GM18502 (cell line): ENCODE measurements at regions not wholly inside any gene's neighbourhood (a gene's known extent, or its start where the extent isn't known, plus 50 kb on each side); places are given as distances from the start of the nearest gene placed in this dataset.
A peak's percentile ranks its signal among the peaks of the same experiment; 100 is the strongest.
"Not testable (repeated sequence)": the region's sequence is repeated elsewhere in the genome, so short reads cannot be mapped to it uniquely, and the experiment has no call there.

Experiments used
- ATAC-seq: cut with Tn5 transposase; IDR thresholded peaks from one replicate; pipeline ENCODE4 v1.9.1; 2021; ENCODE audit warnings: mild to moderate bottlenecking; ENCODE audit not compliant: unreplicated experiment, poor library complexity

DNA sequence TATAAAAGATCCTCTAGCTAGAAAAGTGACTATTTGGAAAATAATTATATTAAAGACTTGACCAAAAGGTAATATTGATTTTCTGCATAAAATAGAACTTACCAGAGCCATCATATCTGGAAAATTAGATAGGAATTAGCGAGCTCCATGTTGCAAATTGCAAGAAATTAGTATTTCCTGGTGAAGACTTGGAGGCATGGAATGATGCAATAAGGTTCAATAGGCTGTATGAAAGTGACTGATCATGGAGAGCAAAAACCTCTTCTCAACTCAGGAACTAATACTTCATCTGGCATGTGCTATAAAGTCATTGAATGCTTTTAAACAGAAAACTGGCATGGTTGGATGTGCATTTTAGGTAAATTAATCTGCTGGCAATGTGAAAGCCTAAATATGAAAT is 66.3 kb upstream of the UFM1 start:
- ATAC-seq = no peak

GRCh38 chr13:38265132-38265497 is 84.5 kb upstream of the UFM1 start:
- no peak for ATAC-seq

DNA sequence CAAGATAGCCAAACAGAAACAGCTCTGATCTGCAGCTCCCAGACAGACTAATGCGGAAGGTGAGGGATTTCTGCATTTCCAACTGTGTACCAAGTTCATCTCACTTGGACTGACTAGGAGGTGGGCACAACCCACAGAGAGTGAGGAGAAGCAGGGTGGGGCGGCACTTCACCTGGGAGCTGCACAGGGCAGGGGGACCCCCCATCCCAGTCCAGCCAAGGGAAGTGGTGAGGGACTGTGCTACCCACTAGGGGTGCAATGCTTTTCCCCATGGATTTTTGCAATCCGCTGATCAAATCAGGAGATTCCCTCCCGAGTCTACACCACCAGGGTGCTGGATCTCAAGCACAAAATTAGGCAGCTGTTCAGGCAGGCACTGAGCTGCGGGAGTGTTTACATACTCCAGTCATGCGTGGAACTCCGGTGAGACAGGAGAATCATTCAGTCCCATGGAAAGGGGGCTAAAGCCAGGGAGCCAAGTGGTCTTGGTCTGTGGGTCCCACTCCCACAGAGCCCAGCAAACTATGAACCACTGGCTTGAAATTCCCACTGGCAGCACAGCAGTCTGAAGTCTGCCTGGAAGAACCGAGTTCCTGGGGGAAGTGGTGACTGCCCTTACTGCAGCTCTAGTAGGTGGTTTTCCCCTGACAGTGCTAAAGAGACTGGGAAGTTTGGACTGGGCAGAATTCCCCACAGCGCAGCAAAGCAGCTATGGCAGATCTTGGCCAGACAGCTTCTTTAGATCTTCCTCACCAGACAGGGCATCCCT is 85.1 kb upstream of the UFM1 start:
- ATAC-seq = no peak

- no peak for ATAC-seq
These were observed 87.4 kb upstream of the UFM1 start for GRCh38 chr13:38262211-38262610.

GRCh38 chr13:38255600-38255999 is 94.1 kb upstream of the UFM1 start:
- ATAC-seq = no peak

GRCh38 chr13:38239874-38240273 is 109.8 kb upstream of the UFM1 start:
- no peak for ATAC-seq

- ATAC-seq = no peak
These were observed 121.3 kb upstream of the UFM1 start for GRCh38 chr13:38228322-38228721.

DNA sequence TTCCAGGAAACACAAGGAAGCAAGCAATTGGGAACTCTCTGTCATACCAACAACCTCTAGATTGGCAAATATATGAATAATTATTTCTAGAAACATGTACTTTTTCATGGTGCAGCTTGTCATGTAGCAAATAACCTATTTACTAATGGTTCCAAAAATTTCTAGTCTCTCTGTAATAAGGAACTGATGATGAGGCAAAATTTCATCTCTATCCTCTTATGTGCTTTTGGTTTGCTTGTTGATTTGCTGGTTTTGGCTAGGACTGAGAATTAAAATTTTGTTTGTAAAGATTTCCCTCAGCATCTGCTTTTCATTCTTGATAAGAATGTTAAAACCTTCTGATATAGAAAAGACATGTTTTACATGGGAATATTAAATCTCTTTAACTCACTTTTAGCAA is 123.2 kb upstream of the UFM1 start:
- no peak for ATAC-seq

DNA sequence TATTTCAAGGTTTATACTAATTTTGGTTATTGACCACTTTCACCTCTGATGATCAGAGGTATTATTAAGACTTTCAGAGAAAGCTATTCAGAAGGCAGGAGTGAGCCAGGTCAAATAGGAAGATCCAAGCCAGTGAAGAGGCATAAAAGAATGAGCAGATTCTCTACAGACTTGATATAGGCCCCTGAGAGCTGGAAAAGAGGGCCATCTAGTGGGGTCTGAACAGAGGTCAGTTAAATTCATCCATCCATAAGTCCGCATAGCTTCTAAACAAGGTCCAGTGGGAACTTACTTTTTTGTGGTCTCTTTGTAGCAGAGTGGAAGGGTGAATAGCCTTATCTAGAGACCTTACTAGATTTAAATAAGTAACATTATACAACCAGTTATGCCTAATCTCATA is 126.6 kb upstream of the UFM1 start:
- ATAC-seq = no peak

GRCh38 chr13:38221120-38221519 is 128.5 kb upstream of the UFM1 start:
- ATAC-seq = not testable (repeated sequence)

- ATAC-seq = no peak
These were observed 133.5 kb upstream of the UFM1 start for GRCh38 chr13:38216181-38216580.

GRCh38 chr13:38213314-38213713 is 136.3 kb upstream of the UFM1 start:
- ATAC-seq = no peak

- ATAC-seq = no peak
These were observed 138.6 kb upstream of the UFM1 start for GRCh38 chr13:38210928-38211596.

GRCh38 chr13:38204556-38204955 is 145.1 kb upstream of the UFM1 start:
- no peak for ATAC-seq

DNA sequence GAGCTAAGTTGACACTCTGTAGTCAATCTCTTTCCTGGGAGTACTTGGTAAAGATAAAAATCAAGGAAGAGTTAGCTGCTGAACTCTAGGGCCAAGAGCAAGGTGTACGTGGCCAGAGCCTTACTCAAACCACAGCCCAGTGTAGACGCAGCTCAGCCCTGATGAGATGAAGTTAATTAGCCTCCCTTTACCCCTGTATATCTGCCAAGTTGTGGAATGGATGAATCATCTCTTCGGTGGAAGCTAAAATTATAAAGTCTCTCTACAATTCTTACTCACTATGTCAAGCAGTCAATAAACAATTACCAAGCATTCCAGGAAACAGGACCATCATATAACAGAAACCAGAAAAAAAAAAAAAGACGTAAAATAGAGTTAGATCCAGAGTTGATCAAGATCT is 146.9 kb upstream of the UFM1 start:
- no peak for ATAC-seq

GRCh38 chr13:38191016-38191415 is 158.6 kb upstream of the UFM1 start:
- ATAC-seq = no peak

DNA sequence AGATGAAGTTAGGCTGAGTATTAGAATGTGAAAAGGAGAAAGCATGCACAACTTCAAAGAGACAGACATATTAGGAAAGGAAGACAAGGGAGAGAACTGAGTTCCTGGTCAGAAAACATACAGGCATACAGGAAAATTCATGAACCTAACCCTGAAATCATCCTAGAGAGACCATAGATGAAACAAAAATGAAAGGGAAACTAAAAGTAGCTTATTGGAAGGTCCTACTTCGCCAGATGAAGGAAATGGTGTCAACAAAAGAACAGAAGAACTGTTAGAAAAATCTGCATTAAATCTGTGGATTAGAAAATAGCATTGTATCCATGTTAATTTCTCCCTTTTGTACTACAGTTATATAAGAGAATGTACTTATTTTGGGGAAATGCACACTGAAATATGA is 169.0 kb upstream of the UFM1 start:
- peak; percentile 80 for ATAC-seq

- ATAC-seq = no peak
These were observed 169.5 kb upstream of the UFM1 start for GRCh38 chr13:38180126-38180525.

DNA sequence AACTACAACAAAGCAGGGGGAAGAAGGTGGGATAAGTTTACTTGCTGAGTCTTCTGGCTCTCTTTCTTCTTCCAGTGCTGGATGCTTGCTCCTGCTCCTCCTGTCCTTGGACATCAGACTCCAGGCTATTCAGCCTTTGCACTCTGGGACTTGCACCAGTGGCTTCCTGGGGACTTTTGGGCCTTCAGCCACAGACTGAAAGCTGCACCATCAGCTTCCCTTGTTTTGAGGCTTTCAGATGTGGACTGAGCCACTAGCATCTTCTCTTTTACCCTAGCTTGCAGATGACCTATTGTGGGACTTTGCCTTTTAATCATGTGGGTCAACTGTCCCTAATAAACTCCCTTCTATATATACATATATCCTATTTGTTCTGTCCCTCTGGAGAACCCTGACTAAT is 173.0 kb upstream of the UFM1 start:
- no peak for ATAC-seq

DNA sequence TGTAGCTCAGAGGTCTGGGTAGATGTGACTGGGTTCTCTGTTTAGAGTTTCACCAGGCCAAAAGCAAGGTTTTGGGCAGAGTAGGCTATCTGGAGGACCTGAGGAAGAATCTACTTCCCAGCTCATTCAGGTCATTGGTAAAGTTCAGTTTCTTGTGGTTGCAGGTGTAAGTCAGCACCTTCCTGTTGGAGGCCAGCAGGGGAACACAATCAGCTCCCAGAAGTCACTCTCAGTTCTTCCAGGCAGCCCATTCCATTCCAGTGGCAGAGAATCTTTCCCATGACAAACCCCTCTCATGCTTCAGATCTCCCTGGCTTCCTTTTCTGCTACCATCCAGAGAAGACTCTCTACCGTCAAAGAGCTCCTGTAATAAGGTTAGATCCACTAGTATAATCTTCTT is 176.2 kb upstream of the UFM1 start:
- ATAC-seq = no peak

GRCh38 chr13:38167164-38167822 is 182.4 kb upstream of the UFM1 start:
- peak; percentile 99 for ATAC-seq

- no peak for ATAC-seq
These were observed 183.5 kb upstream of the UFM1 start for GRCh38 chr13:38166116-38166515.
